Adrenal gland (tissue), 5 donors: ENCODE measurements at regions not wholly inside any gene's neighbourhood (a gene's known extent, or its start where the extent isn't known, plus 50 kb on each side); places are given as distances from the start of the nearest gene placed in this dataset.

Experiments used
- POLR2A ChIP-seq, 2 donors: fragments of 450-650 bp; IDR thresholded peaks; one replicate each; pipeline ENCODE4 v1.6.1; 2017; ENCODE audit warnings: antibody characterized with exemption in 2 of 2, mild to moderate bottlenecking in 2 of 2, moderate library complexity in 1 of 2
- TF ChIP-seq, protein P1 (sequence below), 6 experiments: fragments of 450-650 bp in 4 of 6; fragments of 200-600 bp in 2 of 6; sonication (generic) in 1 of 6; IDR thresholded peaks; 1 replicate in 5 of 6; 2 replicates in 1 of 6; pipeline versions ENCODE4 v1.5.1 to v1.8.0; 2016 to 2021; ENCODE audit warnings: antibody characterized with exemption in 6 of 6, mild to moderate bottlenecking in 2 of 6, moderate library complexity in 1 of 6
- donor health status: DM: no; HTN: no; CAD: no.

DNA sequence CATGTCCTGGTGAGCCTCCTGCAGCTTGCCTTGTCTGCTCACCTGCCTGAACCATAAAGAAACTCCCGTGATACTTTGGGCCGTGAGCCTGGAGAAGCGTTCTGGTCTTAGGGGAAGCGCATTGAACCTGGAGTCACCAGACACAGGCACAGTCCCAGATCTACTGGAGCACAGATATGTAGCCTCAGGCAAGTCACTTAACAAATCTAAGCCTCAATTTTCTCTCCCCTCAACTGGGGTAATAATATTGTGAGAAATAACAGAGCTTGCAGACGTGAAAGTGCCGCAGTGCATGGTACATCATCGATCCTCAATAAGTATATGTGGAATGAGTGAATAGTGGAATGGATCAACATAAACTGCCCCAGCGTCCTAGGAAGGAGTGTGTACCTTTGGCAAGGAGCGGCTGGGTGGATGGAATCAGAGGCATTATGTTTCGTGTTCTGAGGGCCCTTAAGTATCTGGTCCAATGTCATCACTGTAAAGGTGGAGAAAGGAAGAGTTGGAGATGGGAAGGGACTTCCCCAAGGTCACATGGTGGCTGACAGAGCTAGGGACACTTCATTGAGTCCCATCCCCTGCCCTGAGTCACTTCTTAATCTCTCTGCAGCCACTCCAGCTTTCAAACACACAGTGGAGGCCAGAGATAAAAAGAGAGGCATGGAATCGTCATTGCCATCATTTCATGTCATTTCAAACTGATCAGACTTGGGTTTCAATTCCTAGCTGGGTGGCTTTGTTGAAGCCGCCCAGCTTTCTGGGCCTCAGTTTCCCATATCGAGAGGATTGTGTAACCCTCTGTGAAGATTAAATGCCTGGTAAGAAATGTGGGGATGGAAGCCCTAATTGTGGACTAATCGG is 172.4 kb downstream of the DDX1 start:
- TF ChIP-seq, protein P1, sequence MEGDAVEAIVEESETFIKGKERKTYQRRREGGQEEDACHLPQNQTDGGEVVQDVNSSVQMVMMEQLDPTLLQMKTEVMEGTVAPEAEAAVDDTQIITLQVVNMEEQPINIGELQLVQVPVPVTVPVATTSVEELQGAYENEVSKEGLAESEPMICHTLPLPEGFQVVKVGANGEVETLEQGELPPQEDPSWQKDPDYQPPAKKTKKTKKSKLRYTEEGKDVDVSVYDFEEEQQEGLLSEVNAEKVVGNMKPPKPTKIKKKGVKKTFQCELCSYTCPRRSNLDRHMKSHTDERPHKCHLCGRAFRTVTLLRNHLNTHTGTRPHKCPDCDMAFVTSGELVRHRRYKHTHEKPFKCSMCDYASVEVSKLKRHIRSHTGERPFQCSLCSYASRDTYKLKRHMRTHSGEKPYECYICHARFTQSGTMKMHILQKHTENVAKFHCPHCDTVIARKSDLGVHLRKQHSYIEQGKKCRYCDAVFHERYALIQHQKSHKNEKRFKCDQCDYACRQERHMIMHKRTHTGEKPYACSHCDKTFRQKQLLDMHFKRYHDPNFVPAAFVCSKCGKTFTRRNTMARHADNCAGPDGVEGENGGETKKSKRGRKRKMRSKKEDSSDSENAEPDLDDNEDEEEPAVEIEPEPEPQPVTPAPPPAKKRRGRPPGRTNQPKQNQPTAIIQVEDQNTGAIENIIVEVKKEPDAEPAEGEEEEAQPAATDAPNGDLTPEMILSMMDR (IDR thresholded peaks at IDR 0.05) = no peak
- no peak for TF ChIP-seq POLR2A (IDR thresholded peaks at IDR 0.05)
